ENCODE measurements at regions not wholly inside any gene's neighbourhood (a gene's known extent, or its start where the extent isn't known, plus 50 kb on each side); places are given as distances from the start of the nearest gene placed in this dataset.
"Not testable (repeated sequence)": the region's sequence is repeated elsewhere in the genome, so short reads cannot be mapped to it uniquely, and the experiment has no call there.

DNA sequence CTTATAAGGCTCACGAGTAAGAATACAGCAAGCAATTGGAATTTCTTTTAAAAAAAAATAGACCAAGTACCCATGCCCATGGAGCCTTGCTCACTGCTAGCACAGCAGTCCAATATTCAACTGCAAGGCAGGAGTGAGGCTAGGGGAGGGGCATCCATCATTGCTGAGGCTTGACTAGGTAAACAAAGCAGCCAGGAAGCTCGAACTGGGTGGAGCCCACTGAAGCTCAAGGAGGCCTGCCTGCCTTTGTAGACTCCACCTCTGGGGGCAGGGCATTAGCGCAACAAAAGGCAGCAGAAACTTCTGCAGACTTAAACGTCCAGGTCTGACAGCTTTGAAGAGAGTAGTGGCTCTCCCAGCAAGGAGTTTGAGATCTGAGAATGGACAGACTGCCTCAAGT, 84.0 kb upstream of the STEAP1 start:
- H3K27ac Mint-ChIP-seq, H3K9me3 Mint-ChIP-seq, H3K27me3 Mint-ChIP-seq, H3K36me3 Mint-ChIP-seq, H3K4me1 Mint-ChIP-seq, H3K4me3 Mint-ChIP-seq: not testable (repeated sequence)

DNA sequence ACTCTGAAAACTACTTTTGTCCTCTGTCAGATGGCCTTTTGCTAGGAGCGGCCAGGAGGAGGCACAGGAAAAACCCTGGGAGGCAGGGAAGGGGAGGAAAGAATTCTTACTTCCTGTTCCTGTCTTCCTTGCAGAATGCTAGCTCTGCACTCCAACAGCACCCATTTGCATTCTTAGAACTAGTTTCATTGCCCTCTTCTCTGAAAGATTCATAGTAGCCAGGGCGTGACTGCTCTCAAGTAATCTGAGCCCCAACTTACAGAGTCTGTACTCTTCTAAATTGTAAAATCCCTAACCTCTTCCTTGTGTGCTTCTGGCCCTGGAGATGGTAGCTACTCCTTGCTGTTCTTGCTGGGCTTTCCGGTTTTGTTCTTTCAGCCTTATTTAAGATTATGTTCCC, 75.3 kb upstream of the STEAP1 start:
- no peak overlapping the region for H3K4me3 Mint-ChIP-seq
- H3K4me1 Mint-ChIP-seq: no peaks in the 10 kb centered on the region
- H3K36me3 Mint-ChIP-seq: no peaks in the 10 kb centered on the region
- peaks cover 0 to 3% (median 1%) of the 10 kb centered on the region in 3 donors for H3K9me3 Mint-ChIP-seq
- H3K27ac Mint-ChIP-seq: no peak overlapping the region
- H3K27me3 Mint-ChIP-seq: no peaks in the 10 kb centered on the region

DNA sequence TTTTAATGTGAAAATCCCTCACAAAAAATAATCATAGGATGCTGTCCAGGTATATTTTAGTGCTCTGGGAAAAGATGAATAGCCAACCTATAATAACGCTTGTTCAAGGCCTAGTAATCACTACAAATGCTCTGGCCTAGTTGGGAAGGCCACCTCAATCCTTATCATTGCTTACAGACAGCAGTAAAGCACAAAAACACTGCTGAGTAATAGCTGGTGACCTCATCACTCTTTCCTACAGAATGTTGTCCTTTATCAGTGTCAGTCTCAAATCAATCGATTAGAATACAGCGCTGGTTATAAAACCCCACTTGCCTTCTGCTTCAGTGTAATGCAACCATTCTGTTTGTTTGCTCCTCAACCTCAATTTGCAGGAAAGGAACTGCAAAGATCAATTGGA, 72.6 kb upstream of the STEAP1 start:
- peaks cover 1% of the 10 kb centered on the region for H3K36me3 Mint-ChIP-seq
- no peaks in the 10 kb centered on the region for H3K4me1 Mint-ChIP-seq
- no peaks in the 10 kb centered on the region for H3K9me3 Mint-ChIP-seq

DNA sequence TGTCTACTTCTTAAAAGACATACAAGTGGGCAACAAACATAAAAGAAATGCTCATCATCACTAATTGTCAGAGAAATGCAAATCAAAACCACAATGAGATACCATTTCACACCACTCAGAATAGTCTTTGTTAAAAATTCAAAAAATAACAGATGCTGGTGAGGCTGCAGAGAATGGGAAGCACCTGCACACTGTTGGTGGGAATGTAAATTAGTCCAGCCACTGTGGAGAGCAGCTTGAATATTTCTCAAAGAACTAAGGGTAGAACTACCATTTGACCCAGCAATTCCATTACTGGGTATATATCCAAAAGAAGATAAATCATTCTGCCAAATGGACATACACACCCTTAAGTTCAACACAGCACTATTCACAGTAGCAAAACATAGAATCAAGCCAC, 61.8 kb upstream of the STEAP1 start:
- Mint-ChIP-seq H3K27ac (no peak overlapping the region), H3K36me3 (no peaks in the 10 kb centered on the region), H3K4me3 (no peak overlapping the region), H3K27me3 (no peaks in the 10 kb centered on the region), H3K9me3 (peaks cover 2 to 5% (median 4%) of the 10 kb centered on the region in 3 donors), H3K4me1 (no peaks in the 10 kb centered on the region)

More for the DNA sequence above, 72.6 kb upstream of the STEAP1 start:
- Mint-ChIP-seq H3K4me3 (no peak overlapping the region), H3K27me3 (peaks cover 4% of the 10 kb centered on the region), H3K27ac (no peak overlapping the region)

DNA sequence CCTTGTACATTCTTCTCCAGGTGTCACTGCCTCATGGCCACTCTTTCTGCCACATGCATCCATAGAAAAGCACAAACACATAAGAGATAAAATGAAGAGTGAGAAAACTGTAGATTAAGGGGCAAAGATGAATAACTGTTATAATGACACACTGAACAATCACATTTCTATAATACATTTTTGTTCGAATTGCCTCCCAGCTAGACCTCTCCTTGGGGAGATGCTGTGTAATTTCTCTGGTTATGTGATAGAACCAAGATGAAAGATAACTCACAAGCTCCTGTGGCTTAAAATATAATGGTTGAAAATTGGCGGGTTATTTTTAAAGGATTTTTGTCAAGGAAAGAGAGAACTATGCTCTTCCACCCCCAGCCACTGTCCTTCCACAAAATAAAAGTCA, 60.2 kb upstream of the STEAP1 start:
- no peaks in the 10 kb centered on the region for H3K27me3 Mint-ChIP-seq
- H3K27ac Mint-ChIP-seq: no peak overlapping the region
- no peak overlapping the region for H3K4me3 Mint-ChIP-seq
- H3K9me3 Mint-ChIP-seq: peaks cover 2 to 5% (median 4%) of the 10 kb centered on the region in 3 donors
- H3K4me1 Mint-ChIP-seq: no peaks in the 10 kb centered on the region
- no peaks in the 10 kb centered on the region for H3K36me3 Mint-ChIP-seq

Data from IgD-negative memory B cell (primary cell).